Astrocyte (in vitro differentiated cells and primary cell): ENCODE measurements at regions not wholly inside any gene's neighbourhood (a gene's known extent, or its start where the extent isn't known, plus 50 kb on each side); places are given as distances from the start of the nearest gene placed in this dataset.

ENCODE experiments used
- DNase-seq: peaks from one replicate; pipeline ENCODE4 v3.0.0-alpha.2; 2010; ENCODE audit warnings: low read depth
- FAIRE-seq: peaks from 2 replicates; lab custom pipeline; 2011; peaks lifted over from hg19 to GRCh38; lab: Jason Lieb, UNC
- H2AFZ ChIP-seq: 2 replicates; pipeline ENCODE4 v1.6.0; 2012; ENCODE audit warnings: low read depth, low read length, inconsistent platforms
- H3K27ac ChIP-seq: 2 replicates; pipeline ENCODE4 v1.5.1; 2011; ENCODE audit warnings: low read depth, low read length, inconsistent platforms
- H3K27me3 ChIP-seq: 2 replicates; pipeline ENCODE4 v1.6.0; 2011; ENCODE audit warnings: low read length, inconsistent platforms; ENCODE audit not compliant: insufficient read depth
- H3K36me3 ChIP-seq: 2 replicates; pipeline ENCODE4 v1.5.1; 2011; ENCODE audit warnings: low read length, inconsistent platforms; ENCODE audit not compliant: insufficient read depth
- H3K4me1 ChIP-seq: 2 replicates; pipeline ENCODE4 v1.5.1; 2011; ENCODE audit warnings: low read length, inconsistent platforms; ENCODE audit not compliant: insufficient read depth
- H3K4me2 ChIP-seq: 2 replicates; pipeline ENCODE4 v1.6.0; 2012; ENCODE audit warnings: low read length, inconsistent platforms
- H3K4me3 ChIP-seq: 2 replicates; pipeline ENCODE4 v1.5.1; 2011; ENCODE audit warnings: low read depth, mild to moderate bottlenecking, low read length, inconsistent platforms; ENCODE audit not compliant: insufficient read depth
- H3K79me2 ChIP-seq: 2 replicates; pipeline ENCODE4 v1.6.0; 2012; ENCODE audit warnings: mild to moderate bottlenecking, low read length, inconsistent platforms; ENCODE audit not compliant: insufficient read depth
- H3K9ac ChIP-seq: 2 replicates; pipeline ENCODE4 v1.6.0; 2012; ENCODE audit warnings: mild to moderate bottlenecking, low read length, inconsistent platforms
- H3K9me3 ChIP-seq: 2 replicates; pipeline ENCODE4 v1.5.1; 2012; ENCODE audit warnings: low read depth, mild to moderate bottlenecking, low read length, inconsistent platforms; ENCODE audit not compliant: insufficient read depth
- H4K20me1 ChIP-seq: 2 replicates; pipeline ENCODE4 v1.6.0; 2012; ENCODE audit warnings: low read length, inconsistent platforms; ENCODE audit not compliant: insufficient read depth
- H3K27ac Mint-ChIP-seq: one replicate; pipeline ENCODE4 v1.8.0; 2021; ENCODE audit warnings: mild to moderate bottlenecking, mixed read lengths; ENCODE audit not compliant: unreplicated experiment
- H3K27me3 Mint-ChIP-seq: one replicate; pipeline ENCODE4 v1.8.0; 2021; ENCODE audit warnings: low read depth, mixed read lengths; ENCODE audit not compliant: unreplicated experiment
- H3K36me3 Mint-ChIP-seq: one replicate; pipeline ENCODE4 v1.8.0; 2021; ENCODE audit warnings: low read depth, mixed read lengths; ENCODE audit not compliant: unreplicated experiment
- H3K4me1 Mint-ChIP-seq: one replicate; pipeline ENCODE4 v1.8.0; 2021; ENCODE audit warnings: low read depth, mixed read lengths; ENCODE audit not compliant: unreplicated experiment
- H3K4me3 Mint-ChIP-seq: one replicate; pipeline ENCODE4 v1.8.0; 2021; ENCODE audit warnings: mild to moderate bottlenecking, moderate library complexity, mixed read lengths; ENCODE audit not compliant: unreplicated experiment
- H3K9me3 Mint-ChIP-seq: one replicate; pipeline ENCODE4 v1.8.0; 2021; ENCODE audit warnings: mild to moderate bottlenecking, mixed read lengths; ENCODE audit not compliant: unreplicated experiment
- EZH2 ChIP-seq: IDR thresholded peaks from 2 replicates; pipeline ENCODE4 v1.6.1; 2012; ENCODE audit warnings: mild to moderate bottlenecking, low read length, inconsistent platforms; ENCODE audit not compliant: insufficient read depth
- TF ChIP-seq, protein P1 (sequence below): IDR thresholded peaks from 2 replicates; pipeline ENCODE4 v1.5.1; 2011; ENCODE audit warnings: low read depth, mild to moderate bottlenecking, inconsistent platforms, low read length, moderate library complexity; ENCODE audit not compliant: insufficient read depth

DNA sequence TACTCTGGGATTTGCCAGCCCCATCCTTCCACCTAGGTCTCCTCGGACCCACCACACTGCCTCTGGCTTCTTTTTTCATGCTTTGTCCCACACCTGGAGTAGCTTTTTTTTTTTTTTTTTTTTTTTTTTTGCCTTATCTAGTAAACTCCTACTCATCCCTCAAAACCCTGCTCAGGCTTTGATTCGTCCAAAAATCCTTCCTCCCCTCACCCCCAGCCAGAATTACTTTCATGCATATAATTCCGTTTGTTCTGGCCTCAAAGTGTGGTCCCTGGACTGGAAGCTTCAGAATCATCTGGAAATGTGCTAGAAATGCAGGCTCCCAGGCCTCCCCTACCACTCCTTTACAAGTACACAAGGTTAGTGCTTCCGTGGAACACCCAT is 320.1 kb downstream of the PTTG2 start:
- FAIRE-seq (no peak), DNase-seq (no peak)
- Histone ChIP-seq H3K36me3 (no peaks in the 10 kb centered on the region), H4K20me1 (no peaks in the 10 kb centered on the region), H3K4me3 (no peak overlapping the region), H2AFZ (no peak overlapping the region), H3K4me1 (no peaks in the 10 kb centered on the region), H3K4me2 (no peak overlapping the region), H3K27ac (no peak overlapping the region), H3K79me2 (no peaks in the 10 kb centered on the region), H3K9ac (no peak overlapping the region), H3K27me3 (peaks cover 7% of the 10 kb centered on the region), H3K9me3 (no peaks in the 10 kb centered on the region)
- Mint-ChIP-seq H3K4me3 (no peak overlapping the region), H3K4me1 (peaks cover 17% of the 10 kb centered on the region), H3K9me3 (peaks cover 2% of the 10 kb centered on the region), H3K27me3 (peaks cover 2% of the 10 kb centered on the region), H3K27ac (no peak overlapping the region), H3K36me3 (no peaks in the 10 kb centered on the region)
- no peak for TF ChIP-seq EZH2
- TF ChIP-seq, protein P1, sequence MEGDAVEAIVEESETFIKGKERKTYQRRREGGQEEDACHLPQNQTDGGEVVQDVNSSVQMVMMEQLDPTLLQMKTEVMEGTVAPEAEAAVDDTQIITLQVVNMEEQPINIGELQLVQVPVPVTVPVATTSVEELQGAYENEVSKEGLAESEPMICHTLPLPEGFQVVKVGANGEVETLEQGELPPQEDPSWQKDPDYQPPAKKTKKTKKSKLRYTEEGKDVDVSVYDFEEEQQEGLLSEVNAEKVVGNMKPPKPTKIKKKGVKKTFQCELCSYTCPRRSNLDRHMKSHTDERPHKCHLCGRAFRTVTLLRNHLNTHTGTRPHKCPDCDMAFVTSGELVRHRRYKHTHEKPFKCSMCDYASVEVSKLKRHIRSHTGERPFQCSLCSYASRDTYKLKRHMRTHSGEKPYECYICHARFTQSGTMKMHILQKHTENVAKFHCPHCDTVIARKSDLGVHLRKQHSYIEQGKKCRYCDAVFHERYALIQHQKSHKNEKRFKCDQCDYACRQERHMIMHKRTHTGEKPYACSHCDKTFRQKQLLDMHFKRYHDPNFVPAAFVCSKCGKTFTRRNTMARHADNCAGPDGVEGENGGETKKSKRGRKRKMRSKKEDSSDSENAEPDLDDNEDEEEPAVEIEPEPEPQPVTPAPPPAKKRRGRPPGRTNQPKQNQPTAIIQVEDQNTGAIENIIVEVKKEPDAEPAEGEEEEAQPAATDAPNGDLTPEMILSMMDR, result no peak

DNA sequence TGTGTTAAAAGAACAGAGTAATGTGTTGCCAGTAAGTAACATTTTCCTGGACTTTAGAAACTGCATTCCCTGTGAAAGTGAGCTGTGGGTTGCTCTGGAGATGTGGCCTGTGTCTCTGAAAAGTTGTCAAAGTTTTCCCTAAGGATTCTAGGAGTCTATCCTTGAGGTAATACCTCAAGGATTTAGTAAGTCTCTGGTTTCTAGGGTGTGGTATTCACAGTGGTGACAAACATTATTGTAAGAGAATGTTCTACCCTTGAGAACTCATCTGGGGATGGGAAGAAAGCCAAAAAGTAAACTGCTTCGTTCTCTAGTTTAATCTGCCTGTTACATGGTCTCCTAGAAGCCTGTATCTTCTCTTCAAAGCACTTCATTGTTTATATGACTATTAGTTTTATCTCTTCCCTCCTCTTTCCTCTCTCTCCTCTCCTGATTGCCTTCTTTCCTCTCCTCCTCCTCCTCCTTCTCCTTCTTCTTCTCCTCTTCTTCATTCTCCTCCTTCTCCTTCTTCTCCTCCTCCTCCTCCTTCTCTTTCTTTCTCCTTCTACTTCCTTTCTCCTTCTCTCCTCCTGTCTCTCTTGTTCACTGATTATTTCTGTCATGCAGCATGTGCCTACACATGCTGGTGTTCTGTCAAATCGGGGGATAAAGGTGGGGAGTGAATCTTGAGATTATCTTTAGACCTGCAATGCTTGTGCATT is 321.3 kb downstream of the PTTG2 start:
- Histone ChIP-seq H3K4me3 (no peak overlapping the region), H3K9ac (peak overlapping the region; percentile 0), H3K27ac (no peak overlapping the region), H4K20me1 (no peaks in the 10 kb centered on the region), H3K79me2 (no peaks in the 10 kb centered on the region), H3K4me1 (no peaks in the 10 kb centered on the region), H3K9me3 (no peaks in the 10 kb centered on the region), H3K36me3 (no peaks in the 10 kb centered on the region), H3K27me3 (peaks cover 7% of the 10 kb centered on the region), H3K4me2 (no peak overlapping the region), H2AFZ (no peak overlapping the region)
- Mint-ChIP-seq H3K27me3 (peaks cover 2% of the 10 kb centered on the region), H3K4me3 (no peak overlapping the region), H3K27ac (peak overlapping the region; percentile 37), H3K4me1 (peaks cover 15% of the 10 kb centered on the region), H3K9me3 (peaks cover 2% of the 10 kb centered on the region), H3K36me3 (no peaks in the 10 kb centered on the region)
- TF ChIP-seq, protein P1, result no peak
- no peak for TF ChIP-seq EZH2
- DNase-seq (peak; percentile 56), FAIRE-seq (peak; percentile 81)

DNA sequence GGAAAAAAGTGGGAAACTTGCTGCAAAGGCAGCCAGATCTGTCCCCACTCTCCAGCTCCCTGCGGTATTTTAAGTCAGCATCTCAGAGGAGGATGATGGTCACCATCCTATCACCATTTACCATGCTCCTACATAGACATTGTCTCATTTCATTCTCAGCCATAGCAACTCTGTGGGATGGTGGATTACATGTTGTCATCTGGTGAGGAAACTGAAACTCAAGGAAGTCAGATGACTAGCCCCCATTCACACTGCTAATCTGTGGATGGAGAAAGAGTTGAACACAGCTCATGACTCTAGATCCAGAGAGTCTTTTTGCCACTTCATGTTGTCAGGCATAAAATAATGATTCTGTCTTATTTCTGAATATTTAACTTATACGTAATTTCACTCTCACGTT is 323.5 kb downstream of the PTTG2 start:
- Mint-ChIP-seq H3K9me3 (peaks cover 2% of the 10 kb centered on the region), H3K36me3 (no peaks in the 10 kb centered on the region), H3K27ac (no peak overlapping the region), H3K4me1 (peaks cover 15% of the 10 kb centered on the region), H3K27me3 (peaks cover 2% of the 10 kb centered on the region), H3K4me3 (no peak overlapping the region)
- H3K9ac ChIP-seq, result no peak overlapping the region
- H4K20me1 ChIP-seq, result no peaks in the 10 kb centered on the region
- H3K27me3 ChIP-seq, result peaks cover 7% of the 10 kb centered on the region
- H3K36me3 ChIP-seq, result no peaks in the 10 kb centered on the region
- H3K4me2 ChIP-seq, result no peak overlapping the region
- H3K9me3 ChIP-seq, result no peaks in the 10 kb centered on the region
- FAIRE-seq (no peak), DNase-seq (no peak)
- H3K27ac ChIP-seq, result no peak overlapping the region
- H3K79me2 ChIP-seq, result no peaks in the 10 kb centered on the region
- TF ChIP-seq, protein P1, result no peak
- no peak for TF ChIP-seq EZH2
- H3K4me1 ChIP-seq, result no peaks in the 10 kb centered on the region
- no peak overlapping the region for H3K4me3 ChIP-seq
- no peak overlapping the region for H2AFZ ChIP-seq
